GM12873 (cell line): ENCODE measurements at regions not wholly inside any gene's neighbourhood (a gene's known extent, or its start where the extent isn't known, plus 50 kb on each side); places are given as distances from the start of the nearest gene placed in this dataset.

ENCODE experiments used
- TF ChIP-seq, protein P1 (sequence below): IDR thresholded peaks from 2 replicates; pipeline ENCODE4 v1.5.1; 2012; ENCODE audit warnings: low read depth, mild to moderate bottlenecking, moderate library complexity, low read length, control low read depth; ENCODE audit not compliant: insufficient read depth; ENCODE audit errors: missing control alignments

DNA sequence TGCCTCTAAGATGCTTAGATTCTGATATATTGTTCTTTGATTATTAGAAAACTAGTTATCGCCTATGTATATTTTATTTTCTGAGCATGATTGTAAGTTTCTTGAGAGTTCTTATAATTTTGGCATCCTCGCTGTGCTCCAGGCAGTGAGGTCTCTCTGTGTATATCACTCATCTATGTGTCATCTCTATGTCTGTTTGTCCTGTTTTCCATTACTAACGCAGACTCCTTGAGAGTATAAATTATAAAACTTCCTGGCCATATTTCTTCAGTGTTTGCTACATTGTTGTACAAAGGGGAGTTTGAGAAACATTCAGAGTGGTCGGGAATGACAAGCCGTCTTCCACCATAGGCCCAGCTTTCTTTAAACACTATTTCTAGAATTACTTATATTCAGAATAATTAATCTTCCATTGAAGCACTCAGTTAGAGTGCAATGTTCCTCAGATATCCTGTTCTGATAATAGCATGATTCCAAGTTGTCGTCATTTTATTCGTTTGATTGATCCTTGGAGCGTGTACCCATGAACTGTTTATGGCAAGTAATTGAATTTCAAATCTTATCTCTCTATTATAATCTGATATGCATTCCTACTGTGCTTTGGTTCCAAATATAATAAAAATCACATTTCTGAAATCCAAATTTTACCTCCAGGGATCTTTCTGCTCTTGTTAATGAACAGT is 206.6 kb downstream of the BAMBI start:
- TF ChIP-seq, protein P1, sequence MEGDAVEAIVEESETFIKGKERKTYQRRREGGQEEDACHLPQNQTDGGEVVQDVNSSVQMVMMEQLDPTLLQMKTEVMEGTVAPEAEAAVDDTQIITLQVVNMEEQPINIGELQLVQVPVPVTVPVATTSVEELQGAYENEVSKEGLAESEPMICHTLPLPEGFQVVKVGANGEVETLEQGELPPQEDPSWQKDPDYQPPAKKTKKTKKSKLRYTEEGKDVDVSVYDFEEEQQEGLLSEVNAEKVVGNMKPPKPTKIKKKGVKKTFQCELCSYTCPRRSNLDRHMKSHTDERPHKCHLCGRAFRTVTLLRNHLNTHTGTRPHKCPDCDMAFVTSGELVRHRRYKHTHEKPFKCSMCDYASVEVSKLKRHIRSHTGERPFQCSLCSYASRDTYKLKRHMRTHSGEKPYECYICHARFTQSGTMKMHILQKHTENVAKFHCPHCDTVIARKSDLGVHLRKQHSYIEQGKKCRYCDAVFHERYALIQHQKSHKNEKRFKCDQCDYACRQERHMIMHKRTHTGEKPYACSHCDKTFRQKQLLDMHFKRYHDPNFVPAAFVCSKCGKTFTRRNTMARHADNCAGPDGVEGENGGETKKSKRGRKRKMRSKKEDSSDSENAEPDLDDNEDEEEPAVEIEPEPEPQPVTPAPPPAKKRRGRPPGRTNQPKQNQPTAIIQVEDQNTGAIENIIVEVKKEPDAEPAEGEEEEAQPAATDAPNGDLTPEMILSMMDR: no peak

GRCh38 chr10:28890121-28890950 is 213.0 kb downstream of the BAMBI start:
- TF ChIP-seq, protein P1: no peak

DNA sequence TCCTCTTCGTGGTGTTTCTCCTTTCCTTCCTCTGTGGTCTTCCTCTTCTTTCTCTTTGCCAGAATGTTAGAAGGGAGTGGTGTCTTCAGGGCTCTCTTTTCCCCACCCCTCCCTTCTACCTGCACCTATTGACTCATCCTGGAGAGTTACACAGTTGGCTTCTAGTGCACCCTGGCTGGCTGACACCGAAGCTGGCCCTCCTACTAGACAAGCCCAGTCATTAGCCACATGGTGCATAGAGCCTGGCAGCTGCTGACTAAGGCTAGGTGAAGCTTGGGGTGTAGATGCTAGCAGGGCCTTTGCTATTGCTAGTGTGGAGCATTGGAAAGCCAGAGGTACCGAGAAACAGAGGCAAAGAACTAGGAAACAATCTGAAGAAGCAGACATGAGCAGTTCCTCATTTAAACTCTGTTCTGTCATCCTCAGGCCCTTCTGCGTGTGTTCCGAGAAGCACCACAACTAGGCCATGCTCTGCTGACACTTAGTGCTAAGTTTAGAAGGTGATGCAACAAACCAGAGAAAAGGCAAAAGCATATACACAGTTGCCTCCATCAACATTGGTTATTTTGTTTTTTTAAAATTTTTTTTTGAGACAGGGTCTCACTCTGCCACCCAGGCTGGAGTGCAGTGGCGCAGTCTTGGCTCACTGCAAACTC is 213.9 kb downstream of the BAMBI start:
- TF ChIP-seq, protein P1: no peak

DNA sequence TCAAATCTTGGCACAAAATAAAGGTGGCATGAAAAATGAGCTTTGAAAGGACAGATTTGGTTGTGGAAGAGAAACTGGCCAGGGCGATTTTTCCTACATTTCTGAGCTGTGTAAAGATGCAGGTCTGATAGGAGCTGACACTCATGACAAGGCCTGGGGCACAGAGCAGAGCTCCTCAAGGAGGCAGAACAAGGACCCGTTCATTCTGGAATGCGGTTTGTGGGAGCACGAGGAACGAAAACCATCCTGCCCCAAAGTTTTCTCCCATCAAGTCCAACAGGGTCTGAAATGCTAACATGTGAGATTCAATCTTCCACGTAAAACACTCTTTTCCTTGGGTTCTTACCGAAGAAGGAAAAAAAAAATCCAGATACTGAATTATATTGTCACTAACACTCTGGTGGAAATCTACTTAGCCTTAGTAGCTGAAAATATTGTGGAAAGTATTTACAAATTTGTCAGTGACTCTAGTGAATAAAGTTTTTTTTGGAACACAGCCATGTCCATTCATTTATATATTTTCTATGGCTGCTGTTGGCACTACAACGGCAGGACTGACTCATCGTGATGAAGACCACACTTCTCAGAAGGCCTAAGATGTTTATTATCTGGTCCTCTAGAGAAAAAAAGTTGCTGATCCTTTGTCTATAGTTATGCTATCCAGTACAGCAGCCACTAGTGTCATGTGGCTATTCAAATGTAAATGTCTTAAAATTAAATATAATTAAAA is 215.7 kb downstream of the BAMBI start:
- TF ChIP-seq, protein P1: no peak

- TF ChIP-seq, protein P1: no peak
Measured at GRCh38 chr10:28894146-28894545, 216.8 kb downstream of the BAMBI start.

DNA sequence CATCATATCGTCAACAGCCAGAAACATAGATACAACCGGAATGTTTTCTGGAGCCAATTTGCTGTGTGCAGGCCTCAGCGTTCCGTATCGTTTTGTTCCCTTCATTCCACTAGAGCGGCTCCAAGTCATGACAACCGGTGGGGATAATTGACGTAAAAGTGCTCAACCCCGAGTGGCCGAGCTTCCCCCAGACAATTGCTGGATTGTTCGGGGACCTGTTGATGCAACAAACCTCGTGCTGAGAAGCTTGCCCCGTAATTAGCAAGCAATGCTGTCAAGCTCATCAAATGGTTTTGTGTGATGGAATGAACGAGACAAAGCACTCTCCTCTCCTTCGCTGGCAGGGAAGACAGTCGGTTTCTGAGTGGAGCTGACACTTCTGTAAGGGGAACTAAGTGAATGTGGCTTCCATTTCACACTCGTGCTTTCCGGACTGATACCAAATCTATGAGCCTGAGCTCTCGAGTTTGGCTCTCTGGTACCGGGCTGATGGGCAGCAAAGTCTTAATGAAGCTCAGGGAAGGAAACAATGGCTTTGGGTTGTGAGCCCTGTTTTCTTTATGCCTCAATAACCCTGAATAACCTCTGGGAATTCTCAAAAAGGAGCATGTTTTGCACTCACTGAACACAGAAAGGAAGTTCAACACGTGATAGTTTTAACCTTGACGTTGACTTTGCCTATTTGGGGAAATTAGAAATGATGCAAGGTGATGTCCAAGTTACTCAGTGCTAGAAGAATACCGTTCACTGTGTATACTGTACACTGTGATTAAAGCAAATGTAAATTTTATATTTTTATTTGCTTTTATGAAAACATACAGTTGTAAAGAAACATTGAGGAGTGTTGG is 220.5 kb downstream of the BAMBI start:
- TF ChIP-seq, protein P1: no peak
